Common myeloid progenitor, CD34-positive (primary cell): ENCODE measurements at regions not wholly inside any gene's neighbourhood (a gene's known extent, or its start where the extent isn't known, plus 50 kb on each side); places are given as distances from the start of the nearest gene placed in this dataset.
"Not testable (repeated sequence)": the region's sequence is repeated elsewhere in the genome, so short reads cannot be mapped to it uniquely, and the experiment has no call there.

ENCODE experiments used
- CTCF ChIA-PET: fragments of 350-600 bp; sonication (Branson Sonifier 250); formaldehyde crosslinking; loops from one replicate; lab custom pipeline; 2021; ENCODE audit warnings: antibody characterized with exemption; lab: Charles Lee
- POLR2A ChIA-PET: fragments of 350-600 bp; sonication (Branson Sonifier 250); formaldehyde crosslinking; loops from one replicate; lab custom pipeline; 2021; ENCODE audit warnings: antibody characterized with exemption; lab: Charles Lee
- DNase-seq, 3 donors: peaks; one replicate each; pipeline versions ENCODE4 v3.0.0 to v3.0.0-alpha.2; 2013
- H3K27ac ChIP-seq, 2 experiments: 1 replicate in 1 of 2; 2 replicates in 1 of 2; pipeline ENCODE4 v1.7.0; 2013; ENCODE audit warnings: inconsistent platforms in 2 of 2, low read length in 2 of 2, mild to moderate bottlenecking in 2 of 2, low read depth in 1 of 2, moderate library complexity in 1 of 2; ENCODE audit not compliant: severe bottlenecking in 2 of 2, insufficient read depth in 1 of 2, poor library complexity in 1 of 2
- H3K27me3 ChIP-seq, 5 experiments: replicated peaks in 2 of 5; 1 replicate in 3 of 5; 2 replicates in 2 of 5; pipeline versions ENCODE4 v1.6.1 to v1.7.0; 2013; ENCODE audit warnings: low read length in 4 of 5, mild to moderate bottlenecking in 2 of 5, moderate library complexity in 2 of 5, inconsistent platforms in 1 of 5; ENCODE audit not compliant: insufficient read depth in 5 of 5, control insufficient read depth in 4 of 5
- H3K36me3 ChIP-seq, 4 experiments: 1 replicate in 2 of 4; 2 replicates in 2 of 4; pipeline versions ENCODE4 v1.6.1 to v1.7.0; 2013; ENCODE audit warnings: low read length in 3 of 4, control low read depth in 1 of 4, mild to moderate bottlenecking in 1 of 4; ENCODE audit not compliant: control insufficient read depth in 4 of 4, insufficient read depth in 4 of 4
- H3K4me1 ChIP-seq, 4 experiments: 1 replicate in 3 of 4; 2 replicates in 1 of 4; pipeline versions ENCODE4 v1.6.1 to v1.7.1; 2013; ENCODE audit warnings: low read length in 3 of 4, mild to moderate bottlenecking in 3 of 4, control low read depth in 1 of 4, inconsistent platforms in 1 of 4, moderate library complexity in 1 of 4; ENCODE audit not compliant: control insufficient read depth in 4 of 4, insufficient read depth in 4 of 4; ENCODE audit errors: control extremely low read depth in 1 of 4
- H3K4me3 ChIP-seq, 7 experiments: 1 replicate in 4 of 7; 2 replicates in 3 of 7; pipeline versions ENCODE4 v1.5.1 to v1.7.0; 2013; ENCODE audit warnings: mild to moderate bottlenecking in 7 of 7, low read length in 6 of 7, moderate library complexity in 6 of 7, inconsistent platforms in 2 of 7, low read depth in 2 of 7, control low read depth in 1 of 7; ENCODE audit not compliant: insufficient read depth in 4 of 7, control insufficient read depth in 1 of 7; ENCODE audit errors: extremely low read depth in 1 of 7
- H3K9me3 ChIP-seq, 5 experiments: 1 replicate in 4 of 5; 2 replicates in 1 of 5; pipeline versions ENCODE4 v1.6.1 to v1.7.1; 2013; ENCODE audit warnings: low read length in 4 of 5, mild to moderate bottlenecking in 2 of 5, inconsistent platforms in 1 of 5, low read depth in 1 of 5, moderate library complexity in 1 of 5; ENCODE audit not compliant: control insufficient read depth in 4 of 5, insufficient read depth in 2 of 5; ENCODE audit errors: control extremely low read depth in 1 of 5
- WGBS: methylation state at CpG from one replicate; pipeline ENCODE4 v1.1.5; 2013; ENCODE audit not compliant: insufficient coverage; 5-methylcytosine and 5-hydroxymethylcytosine counted together

GRCh38 chr10:117492504-117492903, 50.0 kb upstream of the EMX2 start:
- Histone ChIP-seq H3K4me1 (peaks cover 0 to 2% (median 0%) of the 10 kb centered on the region in 4 experiments), H3K36me3 (no peaks in the 10 kb centered on the region), H3K4me3 (no peak overlapping the region), H3K27ac (no peak overlapping the region), H3K27me3 (peaks cover 4 to 15% (median 12%) of the 10 kb centered on the region in 5 experiments), H3K9me3 (peaks cover 0 to 4% (median 1%) of the 10 kb centered on the region in 5 experiments)
- CTCF ChIA-PET, result no interaction called here
- no peak for DNase-seq
- 96% methylated on average over 2 of the region's 6 CpGs for WGBS
- POLR2A ChIA-PET, result no interaction called here

GRCh38 chr10:117488004-117488403, 54.5 kb upstream of the EMX2 start:
- ChIA-PET POLR2A (no interaction called here), CTCF (interaction anchor here (1.3 kb wide), 1 partner anchor 57 kb away, joined by 3 read pairs; no protein-coding TSS in a partner anchor)
- no peaks in the 10 kb centered on the region for H3K36me3 ChIP-seq
- H3K4me3 ChIP-seq, result no peak overlapping the region
- H3K27me3 ChIP-seq, result peaks cover 2 to 14% (median 2%) of the 10 kb centered on the region in 5 experiments
- H3K9me3 ChIP-seq, result no peaks in the 10 kb centered on the region
- no peaks in the 10 kb centered on the region for H3K4me1 ChIP-seq
- no peak for DNase-seq
- no peak overlapping the region for H3K27ac ChIP-seq
- WGBS, result 97% methylated on average over 6 of the region's 7 CpGs

GRCh38 chr10:117486606-117487005, 55.9 kb upstream of the EMX2 start:
- ChIA-PET POLR2A (no interaction called here), CTCF (interaction anchor here (1.1 kb wide), 1 partner anchor 25 kb away, joined by 3 read pairs; no protein-coding TSS in a partner anchor)
- H3K4me3 ChIP-seq, result no peak overlapping the region
- DNase-seq, result no peak
- no peak overlapping the region for H3K27ac ChIP-seq
- no peaks in the 10 kb centered on the region for H3K36me3 ChIP-seq
- WGBS, result 100% methylated on average over 1 of the region's 4 CpGs
- no peaks in the 10 kb centered on the region for H3K4me1 ChIP-seq
- H3K9me3 ChIP-seq, result no peaks in the 10 kb centered on the region
- H3K27me3 ChIP-seq, result peaks cover 0 to 6% (median 0%) of the 10 kb centered on the region in 5 experiments

- ChIA-PET CTCF (interaction anchor here (0.6 kb wide), 1 partner anchor 11 kb away, joined by 3 read pairs; no protein-coding TSS in a partner anchor), POLR2A (no interaction called here)
- no peak overlapping the region for H3K4me3 ChIP-seq
- WGBS, result 97% methylated on average over 3 of the region's 5 CpGs
- no peak for DNase-seq
- H3K9me3 ChIP-seq, result no peaks in the 10 kb centered on the region
- H3K27me3 ChIP-seq, result peaks cover 0 to 3% (median 0%) of the 10 kb centered on the region in 5 experiments
- no peaks in the 10 kb centered on the region for H3K4me1 ChIP-seq
- no peaks in the 10 kb centered on the region for H3K36me3 ChIP-seq
- no peak overlapping the region for H3K27ac ChIP-seq
These were observed 59.4 kb upstream of the EMX2 start for GRCh38 chr10:117483056-117483590.

GRCh38 chr10:117481011-117481410, 61.5 kb upstream of the EMX2 start:
- H3K27ac ChIP-seq, H3K4me1 ChIP-seq, DNase-seq, POLR2A ChIA-PET, H3K27me3 ChIP-seq, H3K4me3 ChIP-seq, H3K36me3 ChIP-seq, H3K9me3 ChIP-seq: not testable (repeated sequence)
- CTCF ChIA-PET, result interaction anchor here (0.5 to 1.8 kb wide), 3 partner anchors 15 to 731 kb away, joined by 3 to 4 read pairs (median 3); no protein-coding TSS in a partner anchor
- 100% methylated on average over 3 of the region's 6 CpGs for WGBS

GRCh38 chr10:117480097-117480496, 62.4 kb upstream of the EMX2 start:
- Histone ChIP-seq H3K27ac (no peak overlapping the region), H3K4me1 (no peaks in the 10 kb centered on the region), H3K27me3 (peaks cover 0 to 3% (median 0%) of the 10 kb centered on the region in 5 experiments), H3K36me3 (no peaks in the 10 kb centered on the region), H3K9me3 (no peaks in the 10 kb centered on the region), H3K4me3 (no peak overlapping the region)
- WGBS, result 100% methylated on average over 1 of the region's 1 CpG
- ChIA-PET CTCF (interaction anchor here (0.5 to 1.8 kb wide), 9 partner anchors 11 to 1220 kb away, joined by 3 to 4 read pairs (median 3); no protein-coding TSS in a partner anchor), POLR2A (no interaction called here)
- no peak for DNase-seq

- no peaks in the 10 kb centered on the region for H3K36me3 ChIP-seq
- ChIA-PET CTCF (interaction anchor here (0.8 to 1.9 kb wide), 10 partner anchors 11 to 763 kb away, joined by 3 to 8 read pairs (median 4); no protein-coding TSS in a partner anchor), POLR2A (no interaction called here)
- no peaks in the 10 kb centered on the region for H3K4me1 ChIP-seq
- peaks cover 0 to 2% (median 0%) of the 10 kb centered on the region in 5 experiments for H3K27me3 ChIP-seq
- 56% methylated on average over 5 of the region's 5 CpGs for WGBS
- no peak overlapping the region for H3K27ac ChIP-seq
- no peak overlapping the region for H3K4me3 ChIP-seq
- H3K9me3 ChIP-seq, result peaks cover 0 to 2% (median 0%) of the 10 kb centered on the region in 5 experiments
- peak in 2 of 3 donors; percentile 30 for DNase-seq
These were observed 64.4 kb upstream of the EMX2 start for GRCh38 chr10:117477961-117478670.
